Endodermal cell (in vitro differentiated cells): ENCODE measurements at regions not wholly inside any gene's neighbourhood (a gene's known extent, or its start where the extent isn't known, plus 50 kb on each side); places are given as distances from the start of the nearest gene placed in this dataset.
"Not testable (repeated sequence)": the region's sequence is repeated elsewhere in the genome, so short reads cannot be mapped to it uniquely, and the experiment has no call there.

Experiments
- DNase-seq: peaks from one replicate; pipeline ENCODE4 v3.0.0-alpha.2; 2017
- H3K27ac ChIP-seq: 2 replicates; pipeline ENCODE4 v1.5.1; 2013; ENCODE audit warnings: mild to moderate bottlenecking, low read depth, low read length, moderate library complexity
- H3K27me3 ChIP-seq: 2 replicates; pipeline ENCODE4 v1.6.1; 2013; ENCODE audit warnings: mild to moderate bottlenecking, low read length, moderate library complexity; ENCODE audit not compliant: insufficient read depth, control insufficient read depth, poor library complexity, severe bottlenecking
- H3K36me3 ChIP-seq: 2 replicates; pipeline ENCODE4 v1.7.0; 2013; ENCODE audit warnings: mild to moderate bottlenecking, low read length, moderate library complexity; ENCODE audit not compliant: control insufficient read depth, insufficient read depth
- H3K4me1 ChIP-seq: one replicate; pipeline ENCODE4 v1.7.0; 2013; ENCODE audit warnings: low read length; ENCODE audit not compliant: control insufficient read depth, insufficient read depth
- H3K4me3 ChIP-seq: 2 replicates; pipeline ENCODE4 v1.5.1; 2013; ENCODE audit warnings: mild to moderate bottlenecking, low read length, moderate library complexity
- H3K9ac ChIP-seq: 2 replicates; pipeline ENCODE4 v1.6.1; 2013; ENCODE audit warnings: mild to moderate bottlenecking, low read length, moderate library complexity; ENCODE audit not compliant: poor library complexity, severe bottlenecking; ENCODE audit errors: extremely low read depth
- H3K9me3 ChIP-seq: 2 replicates; pipeline ENCODE4 v1.6.1; 2013; ENCODE audit warnings: mild to moderate bottlenecking, low read length, moderate library complexity; ENCODE audit not compliant: control insufficient read depth
- H3K27ac Mint-ChIP-seq: 2 replicates; pipeline ENCODE4 v1.8.0; 2020; ENCODE audit warnings: mixed read lengths
- H3K27me3 Mint-ChIP-seq: 2 replicates; pipeline ENCODE4 v1.8.0; 2021; ENCODE audit warnings: mild to moderate bottlenecking, mixed read lengths; ENCODE audit not compliant: insufficient read depth
- H3K36me3 Mint-ChIP-seq: 2 replicates; pipeline ENCODE4 v1.8.0; 2020; ENCODE audit warnings: low read depth, mixed read lengths
- H3K4me1 Mint-ChIP-seq: 2 replicates; pipeline ENCODE4 v1.8.0; 2020; ENCODE audit warnings: mixed read lengths
- H3K4me3 Mint-ChIP-seq: 2 replicates; pipeline ENCODE4 v1.8.0; 2020; ENCODE audit warnings: mild to moderate bottlenecking, moderate library complexity, mixed read lengths
- H3K9me3 Mint-ChIP-seq: 2 replicates; pipeline ENCODE4 v1.8.0; 2020; ENCODE audit warnings: mild to moderate bottlenecking, mixed read lengths
- CTCF ChIP-seq: fragments of 200-600 bp; sonication (generic); conservative IDR thresholded peaks from 2 replicates; pipeline ENCODE4 v1.5.0; 2021; ENCODE audit warnings: antibody characterized with exemption, mild to moderate bottlenecking
- WGBS, 2 experiments: methylation state at CpG; one replicate each; pipeline versions ENCODE4 v1.1.5 to v1.1.7; 2013; ENCODE audit warnings: missing lambda C conversion rate in 2 of 2, mixed read lengths in 1 of 2; ENCODE audit not compliant: insufficient coverage in 1 of 2, insufficient read length in 1 of 2; 5-methylcytosine and 5-hydroxymethylcytosine counted together

DNA sequence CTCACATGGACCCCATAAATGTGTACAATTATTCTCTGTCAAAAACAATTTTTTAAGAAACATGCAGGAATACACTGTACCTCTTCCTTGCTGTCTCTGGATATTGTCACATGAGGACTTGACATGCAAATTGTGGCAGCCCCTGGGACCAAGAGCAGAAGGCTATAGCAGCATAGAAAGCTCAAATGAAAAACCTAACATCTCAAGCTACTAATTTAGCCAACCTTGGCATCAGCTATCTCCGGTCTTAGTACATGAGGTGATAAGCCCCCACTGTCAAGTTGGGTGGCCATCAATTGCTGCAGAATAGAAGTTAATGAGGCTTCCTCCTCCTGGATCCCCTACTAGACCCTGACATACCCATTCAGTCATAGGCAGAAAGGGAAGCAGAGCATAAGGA lies 101.0 kb upstream of the CLEC6A start:
- not testable (repeated sequence) for H3K27ac Mint-ChIP-seq, H3K27me3 Mint-ChIP-seq, H3K9me3 ChIP-seq, H3K27ac ChIP-seq, DNase-seq, H3K36me3 ChIP-seq, H3K9ac ChIP-seq, H3K27me3 ChIP-seq, H3K4me3 Mint-ChIP-seq, H3K4me1 ChIP-seq, H3K4me3 ChIP-seq
- 86 to 93% methylated on average over 1 of the region's 1 CpG for WGBS, 2 experiments
- Mint-ChIP-seq H3K36me3 (peaks cover 15% of the 10 kb centered on the region), H3K9me3 (peaks cover 29% of the 10 kb centered on the region), H3K4me1 (peaks cover 18% of the 10 kb centered on the region)

DNA sequence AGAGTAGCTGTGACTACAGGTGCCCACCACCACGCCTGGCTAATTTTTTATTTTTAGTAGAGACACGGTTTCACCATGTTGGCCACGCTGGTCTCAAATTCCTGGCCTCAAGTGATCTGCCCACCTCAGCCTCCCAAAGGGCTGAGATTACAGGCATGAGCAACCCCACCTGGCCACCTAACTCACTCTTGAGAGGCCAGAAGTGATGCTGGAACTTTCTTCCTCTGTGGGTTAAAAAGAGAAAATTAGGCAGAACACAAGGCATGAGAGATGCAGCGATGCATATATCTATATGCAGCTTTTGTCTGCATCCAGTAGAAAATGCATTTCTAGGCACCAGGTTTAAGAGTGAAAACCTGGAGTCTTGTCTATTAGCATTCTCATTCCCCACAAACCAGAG lies 100.2 kb upstream of the CLEC6A start:
- H3K4me1 ChIP-seq, H3K4me3 ChIP-seq, H3K27me3 Mint-ChIP-seq, H3K9ac ChIP-seq, H3K9me3 ChIP-seq, H3K36me3 ChIP-seq, DNase-seq, H3K27ac Mint-ChIP-seq, H3K27ac ChIP-seq, H3K4me3 Mint-ChIP-seq, H3K27me3 ChIP-seq: not testable (repeated sequence)
- 92 to 96% methylated on average over 2 to 4 of the region's 4 CpGs for WGBS, 2 experiments
- Mint-ChIP-seq H3K36me3 (peaks cover 15% of the 10 kb centered on the region), H3K9me3 (peaks cover 27% of the 10 kb centered on the region), H3K4me1 (peaks cover 18% of the 10 kb centered on the region)

GRCh38 chr12:8373744-8374143 lies 82.0 kb upstream of the CLEC6A start:
- TF ChIP-seq CTCF, result peak; percentile 87
- not testable (repeated sequence) for H3K27me3 ChIP-seq, H3K27me3 Mint-ChIP-seq, H3K4me3 ChIP-seq, H3K4me3 Mint-ChIP-seq, H3K36me3 Mint-ChIP-seq, H3K27ac Mint-ChIP-seq, H3K9me3 Mint-ChIP-seq, DNase-seq, H3K36me3 ChIP-seq, H3K9me3 ChIP-seq, H3K27ac ChIP-seq, H3K4me1 ChIP-seq, H3K9ac ChIP-seq
- 60% methylated on average over 2 of the region's 5 CpGs; no CpG with 5 or more reads in 1 of the 2 experiments for WGBS, 2 experiments
- H3K4me1 Mint-ChIP-seq, result peaks cover 18% of the 10 kb centered on the region

DNA sequence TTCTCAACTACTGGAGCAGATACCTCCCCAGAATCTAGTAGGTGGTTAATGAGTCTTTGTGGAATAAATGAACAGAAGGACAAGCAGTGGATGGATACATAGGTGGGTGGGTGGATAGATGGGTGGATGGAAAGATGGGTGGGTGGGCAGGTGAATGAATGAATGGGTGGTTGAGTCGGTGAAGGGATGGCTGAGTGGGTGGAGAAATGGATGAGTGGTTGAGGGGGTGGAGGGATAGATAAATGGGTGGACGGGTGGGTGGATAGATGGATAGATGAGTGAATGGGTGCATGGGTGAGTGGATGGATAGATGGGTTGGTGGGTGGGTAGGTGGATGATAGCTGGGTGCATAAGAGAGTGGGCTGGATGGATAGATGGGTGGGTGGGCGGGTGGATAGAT lies 80.6 kb upstream of the CLEC6A start:
- not testable (repeated sequence) for H3K36me3 Mint-ChIP-seq, DNase-seq, H3K9ac ChIP-seq, H3K27ac ChIP-seq, H3K9me3 Mint-ChIP-seq, H3K27ac Mint-ChIP-seq, H3K27me3 Mint-ChIP-seq, H3K4me3 Mint-ChIP-seq, H3K4me3 ChIP-seq, H3K27me3 ChIP-seq, H3K4me1 ChIP-seq, H3K36me3 ChIP-seq, H3K9me3 ChIP-seq
- 89% methylated on average over 2 of the region's 3 CpGs; no CpG with 5 or more reads in 1 of the 2 experiments for WGBS, 2 experiments
- peaks cover 18% of the 10 kb centered on the region for H3K4me1 Mint-ChIP-seq

DNA sequence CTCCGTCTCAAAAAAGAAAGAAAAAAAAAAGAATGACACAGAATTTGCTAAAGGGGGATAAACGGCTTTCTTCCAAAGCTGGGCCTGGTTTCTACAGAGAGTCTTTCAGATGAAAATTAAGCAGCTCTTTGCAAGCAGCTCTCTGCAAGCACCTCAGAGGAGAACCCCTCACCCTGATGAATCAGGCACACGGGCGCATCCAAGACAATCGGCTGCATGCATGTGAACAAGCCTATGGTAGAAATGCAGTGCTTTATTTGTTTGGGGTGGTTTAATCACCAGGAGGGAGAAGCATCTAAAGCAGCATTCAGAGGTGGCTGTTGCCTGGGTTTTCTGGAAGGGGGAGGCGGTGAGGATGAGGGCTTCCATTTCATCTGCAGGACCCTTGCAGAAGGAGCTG lies 78.0 kb upstream of the CLEC6A start:
- H3K36me3 Mint-ChIP-seq, H3K27ac ChIP-seq, H3K27me3 ChIP-seq, H3K4me1 ChIP-seq, H3K9me3 Mint-ChIP-seq, H3K27ac Mint-ChIP-seq, H3K27me3 Mint-ChIP-seq, H3K9me3 ChIP-seq, H3K4me3 Mint-ChIP-seq, DNase-seq, H3K36me3 ChIP-seq, H3K4me3 ChIP-seq, H3K9ac ChIP-seq: not testable (repeated sequence)
- 54 to 85% methylated on average over 5 to 6 of the region's 6 CpGs for WGBS, 2 experiments
- H3K4me1 Mint-ChIP-seq, result peaks cover 19% of the 10 kb centered on the region

- not testable (repeated sequence) for H3K4me3 ChIP-seq
Observed at GRCh38 chr12:8382556-8382955, 73.2 kb upstream of the CLEC6A start.

More at GRCh38 chr12:8382556-8382955, 73.2 kb upstream of the CLEC6A start:
- H3K9ac ChIP-seq, H3K9me3 ChIP-seq, H3K27ac ChIP-seq, H3K36me3 ChIP-seq, H3K27me3 ChIP-seq, H3K9me3 Mint-ChIP-seq, H3K27me3 Mint-ChIP-seq, H3K36me3 Mint-ChIP-seq, H3K4me1 ChIP-seq, H3K4me3 Mint-ChIP-seq, DNase-seq, H3K4me1 Mint-ChIP-seq: not testable (repeated sequence)
- peak overlapping the region; percentile 17 for H3K27ac Mint-ChIP-seq
- WGBS, 2 experiments, result 91 to 98% methylated on average over 2 of the region's 4 CpGs
